ENCODE measurements at regions not wholly inside any gene's neighbourhood (a gene's known extent, or its start where the extent isn't known, plus 50 kb on each side); places are given as distances from the start of the nearest gene placed in this dataset.
"Not testable (repeated sequence)": the region's sequence is repeated elsewhere in the genome, so short reads cannot be mapped to it uniquely, and the experiment has no call there.

DNA sequence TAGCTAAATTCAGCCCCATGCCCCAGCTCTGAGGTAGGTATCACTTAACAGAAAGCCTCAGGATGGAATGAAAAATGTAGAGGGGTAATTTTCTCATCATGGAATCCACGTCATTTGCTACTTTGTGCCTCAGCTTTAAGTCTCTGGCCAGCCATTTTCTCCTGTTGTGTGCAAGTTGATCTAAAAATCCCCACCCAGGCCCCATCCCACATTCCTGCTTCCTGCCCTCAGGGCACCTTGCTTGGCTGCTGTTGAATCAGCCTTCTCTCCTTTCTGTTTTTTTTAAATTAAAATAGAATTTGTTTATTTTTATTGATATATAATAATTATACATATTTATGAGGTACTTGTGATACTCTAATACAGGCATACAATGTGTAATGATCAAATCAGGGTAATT is 179.9 kb upstream of the TSHZ3 start:
- DNase-seq (ENCODE audit: low spot score): no peak

- DNase-seq (ENCODE audit: low spot score): no peak
Measured at GRCh38 chr19:31530781-31531180, 181.5 kb upstream of the TSHZ3 start.

GRCh38 chr19:31531326-31531725 is 182.1 kb upstream of the TSHZ3 start:
- no peak for DNase-seq (ENCODE audit: low spot score)

DNA sequence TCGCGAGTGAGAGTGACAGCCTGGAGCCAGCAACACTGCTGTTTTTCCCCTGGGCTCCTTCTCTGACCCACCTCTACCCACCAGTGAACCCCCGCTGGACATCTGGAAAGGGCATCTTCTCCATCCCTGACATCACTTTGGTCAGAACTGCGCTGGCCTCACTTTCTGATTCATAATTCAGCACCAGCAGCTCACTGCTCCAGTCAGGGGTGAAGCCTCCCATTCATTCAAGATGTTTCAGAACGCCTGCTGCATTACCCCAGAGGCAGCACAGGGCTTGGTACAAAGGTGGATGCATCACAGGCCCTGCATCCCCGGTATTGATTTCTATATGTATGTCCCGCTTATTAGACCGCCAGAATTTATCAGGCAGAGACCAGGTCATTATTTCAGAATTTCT is 182.8 kb upstream of the TSHZ3 start:
- no peak for DNase-seq (ENCODE audit: low spot score)

DNA sequence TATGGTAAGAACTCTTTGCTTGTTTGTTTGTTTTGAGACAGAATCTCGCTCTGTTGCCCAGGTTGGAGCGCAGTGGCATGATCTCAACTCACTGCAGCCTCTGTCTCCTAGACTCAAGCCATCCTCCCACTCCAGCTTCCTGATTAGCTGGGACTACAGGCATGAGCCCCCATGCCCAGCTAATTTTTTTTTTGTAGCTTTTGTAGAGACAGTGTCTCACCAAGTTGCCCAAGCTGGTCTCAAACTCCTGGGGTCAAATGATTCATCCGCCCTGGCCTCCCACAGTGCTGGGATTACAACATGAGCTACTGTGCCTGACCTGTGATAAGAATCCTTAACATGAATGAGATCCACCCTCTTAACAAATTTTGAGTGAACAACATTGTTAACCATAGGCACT is 183.9 kb upstream of the TSHZ3 start:
- DNase-seq (ENCODE audit: low spot score): no peak

GRCh38 chr19:31534231-31534630 is 185.0 kb upstream of the TSHZ3 start:
- DNase-seq (ENCODE audit: low spot score): no peak

DNA sequence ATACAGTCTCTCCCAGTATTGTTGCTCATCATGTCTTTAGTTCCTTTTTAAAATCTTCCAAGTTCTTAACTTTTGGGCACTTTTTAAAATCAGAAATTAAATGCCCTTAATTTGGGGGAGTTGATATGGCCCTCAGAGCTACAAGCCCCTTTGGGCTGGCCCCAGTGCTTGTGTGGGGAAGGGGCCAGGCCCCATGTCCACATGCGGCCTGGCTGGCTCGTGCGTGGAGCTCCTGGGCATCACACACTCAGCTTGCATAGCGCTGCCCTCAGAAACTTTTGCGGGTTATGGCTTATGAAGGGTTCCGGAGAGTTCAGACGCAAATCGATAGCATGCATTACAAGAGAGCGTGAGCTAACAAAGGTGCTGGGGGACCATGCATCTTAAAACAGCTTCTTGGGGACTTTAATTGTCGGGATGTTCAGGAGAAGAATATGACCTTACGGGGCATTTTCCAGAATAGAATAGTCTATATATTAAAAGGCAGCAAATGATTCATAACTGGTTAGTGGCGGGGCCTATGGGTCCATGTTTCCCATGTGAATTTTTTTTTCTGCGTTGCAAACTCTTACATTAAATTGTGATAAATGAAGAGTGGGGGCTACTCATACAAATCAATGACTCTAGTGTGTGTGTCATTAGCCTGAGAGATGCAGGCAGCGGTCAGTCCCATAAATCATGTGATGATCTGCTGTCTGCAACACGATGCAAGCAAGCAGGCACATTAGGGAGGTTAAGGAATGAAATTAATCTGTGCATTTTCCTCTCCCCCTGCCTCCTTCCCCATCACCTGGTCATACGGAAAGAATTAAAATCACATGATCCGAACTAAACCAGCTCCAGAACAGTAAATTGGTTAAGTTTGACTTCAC is 185.8 kb upstream of the TSHZ3 start:
- DNase-seq (ENCODE audit: low spot score): no peak

GRCh38 chr19:31535691-31536460 is 186.6 kb upstream of the TSHZ3 start:
- no peak for DNase-seq (ENCODE audit: low spot score)

DNA sequence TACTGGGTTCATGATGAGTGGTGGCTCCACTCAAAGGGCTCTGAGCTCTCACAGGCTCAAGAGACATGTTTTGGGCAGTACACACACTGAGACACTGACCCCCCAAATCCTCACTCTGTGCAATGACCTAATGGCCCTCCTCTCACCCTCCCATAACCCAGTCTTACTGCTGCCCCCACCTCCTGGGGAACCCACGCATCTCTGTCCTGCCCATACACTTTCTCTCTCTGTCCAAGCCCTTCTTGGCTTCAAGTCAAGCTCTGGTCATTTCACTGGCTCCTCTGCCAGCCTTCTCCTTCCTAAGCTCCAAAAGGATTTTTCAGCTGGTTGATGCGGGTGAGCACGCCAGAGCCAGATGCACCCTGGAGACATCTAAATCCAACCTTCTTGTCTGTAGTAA is 187.9 kb upstream of the TSHZ3 start:
- no peak for DNase-seq (ENCODE audit: low spot score)

DNA sequence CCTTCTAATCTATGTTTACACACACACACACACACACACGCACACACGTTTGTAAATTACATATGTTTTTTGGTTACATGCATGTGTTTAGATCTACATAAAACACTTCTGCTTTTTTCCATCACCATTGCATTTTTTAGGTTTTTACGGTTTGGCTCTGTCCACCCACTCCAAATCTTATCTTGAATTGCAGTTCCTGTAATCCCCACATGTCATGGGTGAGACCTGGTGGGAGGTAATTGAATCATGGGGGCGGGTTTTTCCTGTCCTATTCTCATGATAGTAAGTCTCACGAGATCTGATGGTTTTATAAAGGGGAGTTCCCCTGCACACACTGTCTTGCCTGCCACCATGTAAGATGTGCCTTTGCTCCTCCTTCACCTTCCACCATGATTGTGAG is 188.7 kb upstream of the TSHZ3 start:
- DNase-seq (ENCODE audit: low spot score): not testable (repeated sequence)

- no peak for DNase-seq (ENCODE audit: low spot score)
Measured at GRCh38 chr19:31538879-31539278, 189.6 kb upstream of the TSHZ3 start.

- DNase-seq (ENCODE audit: low spot score): no peak
Measured at GRCh38 chr19:31539386-31539785, 190.2 kb upstream of the TSHZ3 start.

GRCh38 chr19:31541396-31541795 is 192.2 kb upstream of the TSHZ3 start:
- DNase-seq (ENCODE audit: low spot score): no peak

- DNase-seq (ENCODE audit: low spot score): no peak
Measured at GRCh38 chr19:31543456-31543855, 194.2 kb upstream of the TSHZ3 start.

- DNase-seq (ENCODE audit: low spot score): no peak
Measured at GRCh38 chr19:31545777-31546176, 196.5 kb upstream of the TSHZ3 start.

- DNase-seq (ENCODE audit: low spot score): no peak
Measured at GRCh38 chr19:31546205-31546960, 197.1 kb upstream of the TSHZ3 start.

GRCh38 chr19:31548941-31549340 is 199.7 kb upstream of the TSHZ3 start:
- DNase-seq (ENCODE audit: low spot score): no peak

DNA sequence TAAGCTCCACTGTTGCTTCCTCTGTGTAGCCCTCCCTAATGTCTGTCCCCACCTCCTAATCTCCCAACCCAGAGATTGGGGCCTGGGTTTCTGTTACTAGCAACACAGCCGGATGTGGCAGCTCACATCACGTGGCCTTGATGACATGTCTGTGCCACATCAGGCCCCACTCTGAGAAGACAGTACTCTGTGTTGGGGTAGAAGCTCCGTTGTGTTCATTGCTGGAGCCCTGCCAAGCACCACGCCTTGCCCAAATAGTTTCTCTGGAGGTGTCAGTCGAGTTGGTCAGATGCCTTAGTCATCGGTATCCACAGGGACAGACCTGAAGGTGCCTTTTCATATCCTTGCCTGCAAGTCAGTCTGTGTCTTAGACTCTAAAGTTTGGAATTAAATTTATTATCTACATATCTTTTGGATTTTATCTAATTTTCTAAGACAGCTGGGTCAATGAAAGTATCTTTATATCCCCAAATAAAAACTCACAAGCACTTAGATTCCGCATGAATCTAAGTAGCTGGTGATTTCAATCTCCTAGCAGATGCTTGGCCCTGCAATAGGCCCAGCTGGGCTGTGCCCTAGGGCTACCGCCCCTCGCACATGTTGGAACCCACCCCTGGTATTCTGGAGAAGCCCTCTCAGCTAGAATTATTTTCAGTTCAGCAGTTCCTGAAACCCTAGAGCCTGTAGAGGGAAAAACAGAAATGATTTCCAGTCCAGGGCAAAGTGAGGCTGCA is 204.0 kb upstream of the TSHZ3 start:
- DNase-seq (ENCODE audit: low spot score): no peak

DNA sequence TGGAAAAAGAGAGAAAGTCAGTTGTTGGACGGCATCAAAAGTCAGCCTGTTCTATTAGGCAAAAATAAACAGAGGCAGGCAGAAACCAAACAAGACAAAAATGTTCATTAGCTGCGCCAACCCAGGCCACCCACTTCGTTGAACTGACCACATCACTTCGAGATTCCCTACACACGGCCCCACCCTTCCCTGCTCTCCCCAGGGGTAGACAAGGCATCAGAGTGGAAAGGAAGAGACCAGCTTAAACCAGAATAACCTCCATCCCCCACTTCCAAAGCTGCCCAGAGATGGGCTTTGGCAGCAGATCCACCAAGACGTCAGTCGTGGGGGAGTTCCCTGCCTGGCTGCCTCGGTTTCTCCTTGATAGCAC is 204.6 kb upstream of the TSHZ3 start:
- DNase-seq (ENCODE audit: low spot score): no peak

GRCh38 chr19:31554360-31554759 is 205.1 kb upstream of the TSHZ3 start:
- no peak for DNase-seq (ENCODE audit: low spot score)

DNA sequence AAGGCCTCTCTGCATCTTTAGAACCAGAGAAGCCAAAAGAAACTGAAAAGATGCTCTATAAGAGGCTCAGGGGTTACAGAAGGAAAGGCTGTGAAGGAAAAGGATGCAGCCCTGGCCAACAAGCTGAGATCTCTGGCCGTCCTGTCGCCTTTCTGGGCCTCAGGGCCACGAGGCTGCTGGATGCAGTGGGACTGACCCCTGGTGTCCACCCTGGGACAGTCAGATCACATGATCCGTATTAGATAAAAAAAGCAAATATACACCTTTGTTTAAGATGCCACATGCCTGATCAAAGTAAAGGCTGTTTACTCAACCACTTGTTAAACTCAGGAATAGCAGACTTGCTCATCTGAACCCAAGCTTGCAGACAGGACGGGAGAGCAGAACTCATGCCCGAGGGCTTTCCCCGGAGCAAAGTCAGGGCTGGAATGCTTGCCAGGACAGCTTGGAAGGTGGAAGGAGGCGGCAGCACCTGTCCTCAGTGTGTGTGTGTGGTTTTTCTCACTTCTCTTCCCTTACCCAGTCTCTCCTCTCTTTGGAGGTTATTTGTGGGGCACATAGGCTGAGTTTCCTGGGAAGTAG is 206.5 kb upstream of the TSHZ3 start:
- DNase-seq (ENCODE audit: low spot score): no peak

DNA sequence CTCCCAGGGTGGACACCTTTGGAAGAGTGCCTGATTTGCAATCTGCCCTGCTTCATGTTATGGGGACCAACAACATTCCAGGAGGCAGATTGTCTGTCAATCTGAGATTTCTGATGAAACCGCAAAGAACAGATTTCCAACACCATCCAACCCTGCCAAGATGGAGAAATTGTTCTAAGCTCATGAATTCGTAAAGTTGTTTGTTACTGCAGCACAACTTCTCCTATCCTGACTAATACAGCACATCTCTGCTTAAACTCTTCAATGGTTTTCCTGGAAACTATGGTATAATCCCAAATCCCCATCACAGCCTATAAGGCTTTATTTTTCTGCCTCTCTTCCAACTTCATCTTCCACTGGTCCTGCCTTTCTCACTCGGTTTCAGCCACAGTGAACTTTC is 210.3 kb upstream of the TSHZ3 start:
- no peak for DNase-seq (ENCODE audit: low spot score)
